Hematopoietic multipotent progenitor cell treated with erythropoietin and hydrocortisone succinate and interleukin-3 and kit ligand, for 8 days (in vitro differentiated cells): ENCODE measurements at regions not wholly inside any gene's neighbourhood (a gene's known extent, or its start where the extent isn't known, plus 50 kb on each side); places are given as distances from the start of the nearest gene placed in this dataset.
"Not testable (repeated sequence)": the region's sequence is repeated elsewhere in the genome, so short reads cannot be mapped to it uniquely, and the experiment has no call there.

Source experiments
- DNase-seq: peaks from one replicate; pipeline ENCODE4 v3.0.0-alpha.2; 2015

GRCh38 chr7:54901840-54902239 lies 117.0 kb upstream of the EGFR start:
- DNase-seq, result no peak

DNA sequence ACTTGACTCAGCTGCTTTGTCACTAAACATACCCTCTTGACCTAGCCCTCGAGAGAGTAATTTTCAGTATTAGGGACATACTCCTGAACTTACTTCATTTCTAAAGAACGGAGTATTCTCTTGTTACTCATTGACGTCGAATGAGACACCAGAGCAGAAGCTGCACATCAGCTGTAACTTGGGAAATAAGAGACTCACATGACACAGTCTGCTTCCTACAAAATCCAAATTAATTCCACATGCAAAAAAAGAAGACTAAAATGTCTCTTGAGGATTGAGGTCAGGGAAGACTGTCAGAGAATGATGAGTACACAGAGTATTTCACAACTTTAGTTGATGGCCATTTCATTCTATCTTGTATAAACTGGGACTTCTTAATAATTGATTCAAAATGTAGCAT lies 114.7 kb upstream of the EGFR start:
- no peak for DNase-seq

- no peak for DNase-seq
Observed at GRCh38 chr7:54904986-54905385, 113.8 kb upstream of the EGFR start.

DNA sequence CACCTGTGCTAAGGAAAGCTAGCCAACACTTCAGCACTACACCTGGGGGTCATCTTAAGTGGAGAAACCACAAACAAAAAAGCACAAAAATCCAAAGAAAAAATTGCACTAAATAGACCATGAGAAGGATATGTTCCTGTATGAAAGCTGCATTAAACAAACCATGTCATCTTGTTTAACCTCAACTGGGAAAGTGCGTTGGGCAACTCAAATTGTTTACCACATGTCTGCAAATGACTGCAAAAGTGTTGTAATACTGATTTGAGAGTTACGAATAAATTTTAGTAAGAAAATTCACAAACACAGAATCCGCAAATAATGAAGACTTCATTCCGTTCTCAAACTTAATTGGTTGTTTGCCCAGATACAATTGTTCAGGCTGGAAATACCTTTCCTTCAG lies 111.9 kb upstream of the EGFR start:
- DNase-seq, result no peak

GRCh38 chr7:54907981-54908380 lies 110.8 kb upstream of the EGFR start:
- no peak for DNase-seq

DNA sequence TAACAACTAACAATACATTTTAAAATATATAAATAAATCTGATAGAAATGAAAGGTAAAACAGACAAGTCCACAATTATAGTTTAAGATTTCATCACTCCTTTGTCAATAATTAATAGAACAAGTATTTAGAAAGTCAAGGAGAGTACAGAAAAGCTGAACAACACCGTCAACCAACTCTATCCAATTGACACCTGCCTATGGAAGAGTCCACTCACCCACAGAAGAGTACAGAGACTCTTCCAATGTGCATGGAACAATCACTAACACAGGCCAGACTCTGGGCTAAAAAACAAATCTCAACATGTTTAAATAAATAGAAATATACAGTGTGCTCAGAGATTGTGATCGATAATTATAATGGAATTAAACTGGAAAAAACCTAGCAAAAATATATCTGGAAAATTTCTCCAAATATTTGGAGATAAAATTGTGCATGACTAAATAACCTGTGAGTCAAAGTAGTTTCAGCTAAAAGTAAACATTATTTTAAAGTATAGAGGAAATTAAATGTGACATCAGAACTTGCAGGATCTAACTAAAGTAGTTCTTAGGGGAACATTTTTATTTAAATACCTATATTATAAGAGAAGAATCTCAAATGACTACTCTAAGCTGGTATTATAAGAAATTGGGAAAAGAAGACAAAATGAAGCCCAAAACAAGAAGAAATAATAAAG lies 109.9 kb upstream of the EGFR start:
- DNase-seq, result no peak

DNA sequence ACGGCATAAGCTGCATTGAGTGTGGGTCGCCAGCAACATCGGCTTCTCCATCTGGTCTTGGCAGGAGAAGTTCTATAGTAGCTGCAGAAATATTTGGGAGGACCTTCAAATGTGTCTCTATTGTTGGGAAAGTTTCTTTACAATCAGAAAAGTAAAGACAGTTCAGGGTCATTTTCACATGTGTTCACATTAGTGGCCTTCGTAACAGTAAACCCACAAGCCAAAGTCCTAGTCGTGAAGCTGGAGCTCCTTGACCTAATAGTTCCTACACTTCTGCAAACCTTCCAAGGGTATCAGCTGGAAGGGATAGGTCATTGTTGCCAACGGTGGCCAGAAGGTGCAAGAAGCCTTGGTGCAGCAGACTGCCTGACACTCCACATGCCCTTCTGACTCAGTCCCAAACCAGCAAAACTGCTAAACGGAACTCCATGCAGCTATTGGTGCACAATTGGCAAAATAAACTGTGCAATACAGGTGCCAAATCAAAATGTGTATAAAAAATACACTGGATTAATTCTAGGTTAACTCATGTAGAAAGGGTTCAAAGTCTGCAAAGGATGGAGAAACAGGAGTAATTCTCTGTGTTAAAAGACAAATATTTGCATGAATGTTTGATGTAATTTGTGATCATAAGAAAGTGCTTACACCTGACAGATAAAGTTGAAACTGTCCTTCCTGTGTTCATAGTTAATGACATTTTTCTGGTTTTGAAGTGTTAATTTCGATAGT lies 102.8 kb upstream of the EGFR start:
- no peak for DNase-seq

- DNase-seq, result no peak
Observed at GRCh38 chr7:54917613-54918391, 101.0 kb upstream of the EGFR start.

DNA sequence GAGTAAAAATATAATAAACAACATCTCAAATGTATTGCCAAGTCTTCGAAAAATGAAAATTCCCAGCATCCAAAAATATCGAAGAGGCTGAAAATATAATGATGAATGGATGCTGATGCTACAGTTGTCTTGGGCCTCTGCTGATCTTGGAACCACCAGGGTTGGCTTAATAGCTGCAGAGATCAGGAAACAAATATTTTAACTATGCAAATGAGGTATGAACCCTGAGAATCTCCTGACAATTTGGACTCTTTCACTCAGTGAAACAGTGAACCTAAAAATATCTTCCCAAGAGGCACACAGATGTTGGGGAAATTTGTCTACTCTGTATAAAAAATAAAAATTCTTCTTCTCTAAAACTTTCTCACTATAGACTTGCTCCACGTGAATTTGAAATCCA lies 97.7 kb upstream of the EGFR start:
- no peak for DNase-seq

DNA sequence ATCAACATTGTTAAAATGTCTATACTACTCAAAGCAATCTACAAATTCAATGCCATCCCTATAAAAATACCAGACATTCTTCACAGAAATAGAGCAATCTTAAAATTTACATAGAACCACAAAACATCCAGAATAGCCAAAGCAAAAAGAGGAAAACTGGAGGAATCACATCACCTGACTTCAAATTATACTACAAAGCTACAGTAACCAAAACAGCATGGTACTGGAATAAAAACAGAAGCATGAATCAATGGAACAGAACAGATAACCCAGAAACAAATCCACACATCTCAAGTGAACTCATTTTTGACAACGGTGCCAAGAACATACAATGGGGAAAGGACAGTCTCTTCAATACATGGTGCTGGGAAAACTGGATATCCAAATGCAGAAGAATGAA lies 87.3 kb upstream of the EGFR start:
- DNase-seq, result no peak

DNA sequence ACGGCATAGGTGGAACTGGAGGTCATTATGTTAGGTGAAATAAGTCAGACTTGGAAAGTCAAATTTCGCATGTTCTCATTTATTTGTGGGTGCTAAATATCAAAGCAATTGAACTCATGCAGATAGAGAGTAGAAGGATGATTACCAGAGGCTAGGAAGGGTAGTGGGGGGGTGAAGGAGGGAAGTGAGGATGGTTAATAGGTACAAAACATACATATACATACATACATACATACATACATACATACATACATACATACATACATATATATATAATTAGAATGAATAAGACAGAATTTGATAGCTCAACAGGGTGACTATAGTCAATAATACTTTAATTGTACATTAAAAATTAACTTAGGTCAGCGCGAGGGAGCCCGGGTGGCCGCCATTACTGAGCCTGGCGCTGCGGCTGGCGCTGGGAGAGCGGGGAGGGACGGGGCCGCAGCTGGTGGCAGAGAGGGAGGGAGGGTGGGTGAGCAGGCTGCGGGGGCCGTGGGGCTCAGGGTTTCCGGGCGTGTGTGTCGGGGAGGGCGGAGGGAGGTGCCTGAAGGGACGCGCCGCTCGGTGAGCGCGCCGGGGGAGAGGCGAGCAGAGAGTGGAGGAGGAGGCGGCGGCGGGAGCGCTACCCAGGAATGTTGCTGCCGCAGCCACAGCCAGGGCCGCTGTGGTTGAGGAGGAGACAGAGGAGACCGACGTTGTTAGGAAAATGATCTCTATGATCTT lies 85.8 kb upstream of the EGFR start:
- DNase-seq, result no peak

GRCh38 chr7:54933643-54934042 lies 85.2 kb upstream of the EGFR start:
- DNase-seq, result no peak

DNA sequence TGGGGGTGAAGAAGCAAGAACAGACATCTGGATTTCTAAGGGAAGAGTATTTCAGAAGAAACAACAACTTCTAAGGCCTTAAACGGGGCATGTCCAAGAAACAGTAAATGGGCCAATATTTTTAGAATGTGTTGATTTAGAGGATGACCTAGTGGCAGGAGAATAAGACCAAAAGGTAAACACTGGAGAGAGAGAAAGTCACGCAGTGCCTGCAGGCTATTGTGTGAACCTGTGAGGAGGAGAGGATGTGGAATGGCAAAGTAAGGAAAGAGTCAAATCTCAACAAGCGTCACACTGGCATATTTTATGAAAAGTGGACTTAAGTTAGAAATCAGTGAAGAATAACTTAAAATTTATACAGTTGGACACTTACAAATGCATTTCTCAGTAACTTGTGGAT lies 78.1 kb upstream of the EGFR start:
- no peak for DNase-seq

DNA sequence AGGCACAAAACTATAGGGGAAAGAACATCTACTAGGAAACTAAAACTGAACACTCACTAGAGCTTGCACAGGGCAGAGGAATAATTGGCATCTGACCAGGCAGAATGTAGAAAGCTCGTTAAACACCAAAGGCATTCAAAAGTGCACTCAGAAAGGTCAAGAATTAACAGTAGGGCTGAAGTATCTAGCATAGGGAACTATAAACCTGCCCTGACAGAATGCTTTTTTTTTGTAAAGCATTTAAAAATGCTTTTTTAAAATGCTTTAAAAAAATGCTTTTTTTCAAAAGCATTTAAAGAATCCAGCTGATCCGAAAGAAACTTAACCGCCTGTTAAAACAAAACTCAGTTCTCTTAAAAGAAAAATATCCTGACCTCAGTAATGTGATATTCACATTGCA lies 74.6 kb upstream of the EGFR start:
- no peak for DNase-seq

- no peak for DNase-seq
Observed at GRCh38 chr7:54946271-54946670, 72.5 kb upstream of the EGFR start.

DNA sequence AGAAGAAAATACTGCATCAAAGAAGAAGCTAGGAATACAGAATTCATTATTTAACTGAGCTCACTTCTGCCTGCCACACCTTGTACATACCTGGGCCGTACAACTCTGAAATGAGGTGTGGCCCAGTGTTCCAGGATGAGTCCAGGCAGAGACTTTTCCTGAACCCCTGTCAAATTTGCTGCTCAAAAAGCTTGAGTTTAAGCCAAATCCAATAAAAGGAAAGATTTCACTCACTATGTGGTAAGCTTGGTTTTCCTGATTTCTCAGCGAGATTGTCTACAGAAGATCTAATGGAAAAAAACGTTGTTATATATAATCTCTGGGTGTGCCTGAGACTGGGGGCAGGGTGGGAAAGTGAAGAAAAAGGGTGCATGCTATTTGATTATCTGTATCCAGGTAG lies 72.1 kb upstream of the EGFR start:
- DNase-seq, result no peak

DNA sequence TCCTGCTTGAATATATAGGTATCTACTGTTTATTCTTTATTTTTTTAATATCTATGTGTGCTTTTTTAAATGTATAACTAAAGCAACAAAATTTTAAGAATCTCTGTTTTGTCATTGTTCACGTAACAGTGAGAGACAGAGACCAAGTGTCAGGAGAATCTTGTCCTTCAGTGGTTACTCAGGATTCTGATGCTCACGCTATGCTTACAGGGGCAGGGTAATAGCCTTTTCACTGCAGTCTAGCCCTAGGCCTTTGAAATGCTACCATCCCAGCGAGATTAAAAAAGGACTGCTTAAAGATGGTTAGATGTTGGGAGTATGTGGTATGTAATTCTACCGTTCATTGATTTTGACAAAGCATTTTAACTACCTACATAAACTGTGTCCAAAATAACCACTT lies 71.6 kb upstream of the EGFR start:
- no peak for DNase-seq

GRCh38 chr7:54949514-54949913 lies 69.3 kb upstream of the EGFR start:
- DNase-seq, result not testable (repeated sequence)

- no peak for DNase-seq
Observed at GRCh38 chr7:54955296-54955695, 63.5 kb upstream of the EGFR start.

DNA sequence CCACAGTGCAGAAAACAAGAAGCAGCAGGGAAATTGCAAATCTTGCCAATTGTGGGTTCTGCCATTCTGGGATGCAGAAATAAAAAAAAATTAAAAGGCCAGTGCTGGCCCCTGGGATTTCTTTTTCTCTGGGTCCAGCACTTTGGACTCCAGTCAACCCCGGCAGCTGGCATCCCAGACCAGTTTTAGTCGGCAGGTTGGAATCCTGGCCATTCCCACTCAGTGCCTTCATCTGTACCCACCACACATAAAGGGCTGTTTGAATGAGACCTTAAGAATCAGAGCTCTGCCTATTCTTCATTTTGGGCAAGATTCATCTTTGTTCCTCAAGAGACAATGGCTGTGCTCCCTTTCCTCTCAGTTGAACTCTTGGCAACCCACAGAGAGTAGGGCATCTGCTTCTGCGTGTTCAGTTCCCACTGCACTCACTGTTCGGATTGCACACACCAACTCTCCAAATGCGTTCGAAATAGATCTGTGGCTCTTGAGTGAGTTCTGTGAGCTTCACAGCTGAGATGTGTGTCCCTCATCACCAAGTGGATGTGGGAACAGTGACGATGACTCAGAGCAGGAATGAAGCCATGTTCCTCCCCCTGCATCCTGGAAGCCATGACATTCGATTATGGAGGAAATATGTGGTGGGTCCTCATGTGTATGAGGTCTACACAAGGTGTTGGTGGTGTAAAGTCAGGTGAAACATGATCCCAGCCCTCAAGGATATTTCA lies 63.0 kb upstream of the EGFR start:
- no peak for DNase-seq

- DNase-seq, result no peak
Observed at GRCh38 chr7:54956865-54957264, 62.0 kb upstream of the EGFR start.

DNA sequence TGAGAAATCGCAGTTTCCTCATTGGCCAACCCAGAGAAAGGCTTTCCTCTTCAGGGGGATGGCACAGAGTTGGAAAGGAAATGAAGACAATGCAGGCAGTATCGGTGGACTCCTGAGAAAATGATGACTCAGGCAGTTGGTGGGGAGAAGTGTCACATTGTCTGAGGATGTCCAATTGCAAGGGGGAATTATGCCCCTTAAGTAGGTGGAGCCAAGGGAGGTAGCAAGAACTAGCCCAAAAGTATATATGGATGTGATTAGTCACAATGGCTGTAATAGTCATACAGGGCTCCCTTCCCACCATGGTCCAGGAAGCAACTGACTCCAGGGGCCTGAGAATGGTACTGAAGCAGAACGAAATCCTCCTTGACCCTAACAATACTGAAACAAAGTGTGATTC lies 58.3 kb upstream of the EGFR start:
- DNase-seq, result no peak

DNA sequence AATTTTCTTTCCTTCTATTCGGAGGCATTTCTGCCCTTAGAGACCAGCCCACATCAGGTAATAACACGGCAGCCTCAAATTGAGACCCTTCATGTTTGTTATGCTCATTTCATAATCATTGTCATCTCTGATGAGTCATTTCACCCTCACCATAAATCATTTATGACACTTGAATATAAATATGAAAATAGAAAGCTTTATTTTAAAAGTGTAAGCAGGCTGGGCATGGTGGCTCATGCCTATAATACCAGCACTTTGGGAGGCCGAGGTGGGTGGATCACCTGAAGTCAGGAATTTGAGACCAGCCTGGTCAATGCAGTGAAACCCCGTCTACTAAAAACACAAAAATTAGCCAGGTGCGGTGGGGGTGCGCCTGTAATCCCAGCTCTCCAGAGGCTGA lies 57.4 kb upstream of the EGFR start:
- DNase-seq, result no peak
